H9 (cell line): ENCODE measurements at regions not wholly inside any gene's neighbourhood (a gene's known extent, or its start where the extent isn't known, plus 50 kb on each side); places are given as distances from the start of the nearest gene placed in this dataset.

Experiments
- DNase-seq: peaks from one replicate; pipeline ENCODE4 v3.0.0-alpha.2; 2017
- H2AFZ ChIP-seq: one replicate; pipeline ENCODE4 v1.6.1; 2013; ENCODE audit warnings: mild to moderate bottlenecking, low read length, control low read depth, moderate library complexity
- H2AK5ac ChIP-seq: 2 replicates; pipeline ENCODE4 v1.6.1; 2013; ENCODE audit warnings: low read length, control low read depth, mixed read lengths; ENCODE audit not compliant: insufficient read length
- H2BK120ac ChIP-seq: one replicate; pipeline ENCODE4 v1.6.1; 2013; ENCODE audit warnings: low read depth, mild to moderate bottlenecking, low read length, control low read depth, inconsistent platforms; ENCODE audit not compliant: poor library complexity, severe bottlenecking
- H2BK12ac ChIP-seq: 2 replicates; pipeline ENCODE4 v1.6.1; 2013; ENCODE audit warnings: low read length, control low read depth, mixed read lengths, low read depth; ENCODE audit not compliant: insufficient read length
- H2BK15ac ChIP-seq: 2 replicates; pipeline ENCODE4 v1.6.1; 2013; ENCODE audit warnings: low read depth, low read length, control low read depth
- H2BK20ac ChIP-seq: one replicate; pipeline ENCODE4 v1.6.1; 2013; ENCODE audit warnings: low read depth, mild to moderate bottlenecking, low read length, control low read depth, inconsistent platforms; ENCODE audit not compliant: poor library complexity, severe bottlenecking
- H2BK5ac ChIP-seq: 2 replicates; pipeline ENCODE4 v1.6.1; 2013; ENCODE audit warnings: low read length, control low read depth, mixed read lengths; ENCODE audit not compliant: insufficient read length
- H3K14ac ChIP-seq: 2 replicates; pipeline ENCODE4 v1.6.1; 2013; ENCODE audit warnings: low read length, control low read depth; ENCODE audit not compliant: insufficient read depth
- H3K18ac ChIP-seq: 2 replicates; pipeline ENCODE4 v1.6.1; 2013; ENCODE audit warnings: low read depth, mild to moderate bottlenecking, mixed read lengths, low read length, control low read depth; ENCODE audit not compliant: insufficient read length
- H3K23ac ChIP-seq: 2 replicates; pipeline ENCODE4 v1.6.1; 2013; ENCODE audit warnings: low read length, control low read depth, mixed read lengths, low read depth; ENCODE audit not compliant: insufficient read length
- H3K23me2 ChIP-seq: 2 replicates; pipeline ENCODE4 v1.6.1; 2013; ENCODE audit warnings: low read depth, mild to moderate bottlenecking, mixed read lengths, low read length, control low read depth; ENCODE audit not compliant: insufficient read length, poor library complexity, severe bottlenecking
- H3K27ac ChIP-seq: 2 replicates; pipeline ENCODE4 v1.5.1; 2013; ENCODE audit warnings: low read length, control low read depth, mixed read lengths, low read depth; ENCODE audit not compliant: insufficient read length
- H3K27me3 ChIP-seq: 2 replicates; pipeline ENCODE4 v1.6.1; 2013; ENCODE audit warnings: low read length, control low read depth, inconsistent platforms; ENCODE audit not compliant: insufficient read depth
- H3K4ac ChIP-seq: 2 replicates; pipeline ENCODE4 v1.6.1; 2013; ENCODE audit warnings: low read depth, mild to moderate bottlenecking, control low read depth, inconsistent platforms, low read length, moderate library complexity
- H3K4me1 ChIP-seq: 2 replicates; pipeline ENCODE4 v1.6.1; 2013; ENCODE audit warnings: low read length, control low read depth, inconsistent platforms; ENCODE audit not compliant: insufficient read depth
- H3K4me2 ChIP-seq: 2 replicates; pipeline ENCODE4 v1.6.1; 2013; ENCODE audit warnings: low read length, control low read depth, mixed read lengths; ENCODE audit not compliant: insufficient read length, insufficient read depth
- H3K56ac ChIP-seq: 2 replicates; pipeline ENCODE4 v1.6.1; 2013; ENCODE audit warnings: low read depth, mild to moderate bottlenecking, mixed read lengths, low read length, control low read depth; ENCODE audit not compliant: insufficient read length
- H3K79me1 ChIP-seq: 2 replicates; pipeline ENCODE4 v1.6.1; 2013; ENCODE audit warnings: low read depth, mild to moderate bottlenecking, moderate library complexity, low read length, control low read depth, inconsistent platforms; ENCODE audit not compliant: insufficient read depth, poor library complexity, severe bottlenecking
- H3K79me2 ChIP-seq: 2 replicates; pipeline ENCODE4 v1.6.1; 2013; ENCODE audit warnings: low read length, control low read depth, inconsistent platforms; ENCODE audit not compliant: insufficient read depth
- H3K9ac ChIP-seq: 2 replicates; pipeline ENCODE4 v1.6.1; 2013; ENCODE audit warnings: low read length, control low read depth, mixed read lengths; ENCODE audit not compliant: insufficient read length; ENCODE audit errors: extremely low read depth
- H3K9me3 ChIP-seq: one replicate; pipeline ENCODE4 v1.6.1; 2013; ENCODE audit warnings: low read depth, low read length, inconsistent platforms; ENCODE audit not compliant: control insufficient read depth
- H3T11ph ChIP-seq: one replicate; pipeline ENCODE4 v1.6.1; 2013; ENCODE audit warnings: mild to moderate bottlenecking, low read length, control low read depth, inconsistent platforms
- H4K20me1 ChIP-seq: one replicate; pipeline ENCODE4 v1.6.1; 2013; ENCODE audit not compliant: control insufficient read depth, insufficient read length, insufficient read depth
- H4K5ac ChIP-seq: 2 replicates; pipeline ENCODE4 v1.6.1; 2013; ENCODE audit warnings: low read depth, mild to moderate bottlenecking, mixed read lengths, low read length, control low read depth; ENCODE audit not compliant: insufficient read length
- H4K8ac ChIP-seq: replicated peaks from 2 replicates; pipeline ENCODE4 v1.6.1; 2013; ENCODE audit warnings: low read length, control low read depth, mixed read lengths, low read depth; ENCODE audit not compliant: insufficient read length
- H4K91ac ChIP-seq: 2 replicates; pipeline ENCODE4 v1.6.1; 2013; ENCODE audit warnings: low read depth, mild to moderate bottlenecking, moderate library complexity, mixed read lengths, low read length, control low read depth; ENCODE audit not compliant: insufficient read length
- H3K27ac Mint-ChIP-seq, 3 experiments: 2 replicates in 2 of 3; 3 replicates in 1 of 3; pipeline ENCODE4 v1.8.0; 2020 to 2021; ENCODE audit warnings: mixed read lengths in 3 of 3, mild to moderate bottlenecking in 1 of 3, moderate library complexity in 1 of 3
- H3K27me3 Mint-ChIP-seq: 2 replicates; pipeline ENCODE4 v1.8.0; 2021; ENCODE audit warnings: low read depth, mild to moderate bottlenecking, moderate library complexity, mixed read lengths
- H3K36me3 Mint-ChIP-seq, 3 experiments: 2 replicates in 2 of 3; 3 replicates in 1 of 3; pipeline ENCODE4 v1.8.0; 2020 to 2021; ENCODE audit warnings: low read depth in 3 of 3, mixed read lengths in 3 of 3; ENCODE audit not compliant: insufficient read depth in 1 of 3
- H3K4me1 Mint-ChIP-seq, 2 experiments: 2 replicates each; pipeline ENCODE4 v1.8.0; 2020; ENCODE audit warnings: mixed read lengths in 2 of 2
- H3K4me3 Mint-ChIP-seq, 2 experiments: 2 replicates in 1 of 2; 3 replicates in 1 of 2; pipeline ENCODE4 v1.8.0; 2020 to 2021; ENCODE audit warnings: mild to moderate bottlenecking in 2 of 2, mixed read lengths in 2 of 2, moderate library complexity in 1 of 2
- H3K9me3 Mint-ChIP-seq, 2 experiments: 2 replicates in 1 of 2; 3 replicates in 1 of 2; pipeline ENCODE4 v1.8.0; 2020; ENCODE audit warnings: mild to moderate bottlenecking in 2 of 2, mixed read lengths in 2 of 2, moderate library complexity in 1 of 2
- CTCF ChIP-seq: fragments of 200-600 bp; sonication (generic); conservative IDR thresholded peaks from 3 replicates; pipeline ENCODE4 v1.8.0; 2021; ENCODE audit warnings: antibody characterized with exemption, mild to moderate bottlenecking
- WGBS: extraction: QIAGEN DNeasy Blood & Tissue Kit; methylation state at CpG from one replicate; pipeline ENCODE4 v1.1.7; 2013; ENCODE audit warnings: missing lambda C conversion rate, low lambda C conversion rate, mixed read lengths; ENCODE audit not compliant: insufficient read length; ENCODE audit errors: extremely low coverage; 5-methylcytosine and 5-hydroxymethylcytosine counted together

- Mint-ChIP-seq H3K27me3 (no peaks in the 10 kb centered on the region), H3K4me3 (no peak overlapping the region), H3K36me3 (peaks cover 3 to 10% (median 3%) of the 10 kb centered on the region in 3 experiments; a peak in 4 of 7 replicates), H3K27ac (peak overlapping the region in 2 of 3 experiments; percentile 51 to 62; a peak in 5 of 7 replicates), H3K4me1 (peaks cover 12 to 15% of the 10 kb centered on the region in 2 experiments), H3K9me3 (peaks cover 4 to 7% of the 10 kb centered on the region in 2 experiments)
- Histone ChIP-seq H2BK15ac (no peak overlapping the region), H3K4me2 (no peak overlapping the region), H2BK12ac (no peak overlapping the region), H3K4me1 (no peaks in the 10 kb centered on the region; the same call in 1 of the 2 replicates), H2AFZ (no peak overlapping the region), H3K9ac (no peak overlapping the region), H3K9me3 (no peaks in the 10 kb centered on the region), H3K23ac (no peak overlapping the region), H3K14ac (no peak overlapping the region), H2BK5ac (no peak overlapping the region), H2BK120ac (no peak overlapping the region), H3K18ac (no peak overlapping the region), H2AK5ac (no peak overlapping the region), H3K79me2 (no peaks in the 10 kb centered on the region), H3K27ac (no peak overlapping the region), H3K4ac (no peak overlapping the region), H4K91ac (no peak overlapping the region), H4K5ac (no peak overlapping the region), H3K23me2 (no peaks in the 10 kb centered on the region), H3T11ph (no peak overlapping the region), H2BK20ac (no peak overlapping the region), H4K20me1 (no peaks in the 10 kb centered on the region), H3K56ac (no peak overlapping the region), H4K8ac (no peak overlapping the region), H3K79me1 (no peaks in the 10 kb centered on the region), H3K27me3 (no peaks in the 10 kb centered on the region)
- no peak for DNase-seq
- no peak for TF ChIP-seq CTCF
- WGBS: no CpG with 5 or more reads among the region's 3 CpGs
Measured at GRCh38 chr2:186263673-186264250, 222.3 kb upstream of the ZC3H15 start.
